K562 (cell line): ENCODE measurements at regions not wholly inside any gene's neighbourhood (a gene's known extent, or its start where the extent isn't known, plus 50 kb on each side); places are given as distances from the start of the nearest gene placed in this dataset.

Source experiments
- DPF2 ChIP-seq: fragments of 450-650 bp; IDR thresholded peaks from 2 replicates; pipeline ENCODE4 v1.6.1; 2016
- EWSR1 ChIP-seq: fragments of 450-650 bp; IDR thresholded peaks from 2 replicates; pipeline ENCODE4 v1.6.1; 2018; ENCODE audit warnings: borderline replicate concordance, mild to moderate bottlenecking, low read depth, moderate library complexity; ENCODE audit not compliant: partially characterized antibody
- GATA2 ChIP-seq: sonication (generic); formaldehyde crosslinking; IDR thresholded peaks from 2 replicates; pipeline ENCODE4 v1.4.0; 2020; ENCODE audit warnings: mild to moderate bottlenecking, missing genetic modification reagents
- ILK ChIP-seq: fragments of 450-650 bp; IDR thresholded peaks from 2 replicates; pipeline ENCODE4 v1.6.1; 2016; ENCODE audit warnings: missing genetic modification characterization, low read depth, mild to moderate bottlenecking, missing compliant biosample characterization, moderate library complexity, borderline replicate concordance
- MCM7 ChIP-seq, 2 experiments: fragments of 450-650 bp; IDR thresholded peaks; 2 replicates each; pipeline ENCODE4 v1.6.1; 2016 to 2018
- MXI1 ChIP-seq: IDR thresholded peaks from 2 replicates; pipeline ENCODE4 v1.6.1; 2011; ENCODE audit warnings: low read depth, mild to moderate bottlenecking, improper control_type of control experiment, low read length
- MYC ChIP-seq, 2 experiments: fragments of 250-450 bp in 1 of 2; sonication (Bioruptor Pico) in 1 of 2; IDR thresholded peaks; 2 replicates each; pipeline versions ENCODE4 v1.5.1 to v1.6.1; 2012 to 2021; ENCODE audit warnings: low read depth in 2 of 2, borderline replicate concordance in 1 of 2, improper control_type of control experiment in 1 of 2, low read length in 1 of 2, mild to moderate bottlenecking in 1 of 2, moderate library complexity in 1 of 2
- NR0B1 ChIP-seq: fragments of 450-650 bp; IDR thresholded peaks from one replicate; pipeline ENCODE4 v1.6.1; 2018; ENCODE audit warnings: mild to moderate bottlenecking, moderate library complexity; ENCODE audit not compliant: partially characterized antibody
- SMAD3 ChIP-seq: fragments of 450-650 bp; formaldehyde crosslinking; conservative IDR thresholded peaks from 2 replicates; pipeline ENCODE4 v1.4.0; 2020; ENCODE audit warnings: mild to moderate bottlenecking
- ZBTB17 ChIP-seq: fragments of 450-650 bp; formaldehyde crosslinking; IDR thresholded peaks from 2 replicates; pipeline ENCODE4 v1.4.0; 2020; ENCODE audit warnings: mild to moderate bottlenecking
- ZNF431 ChIP-seq: sonication (generic); formaldehyde crosslinking; IDR thresholded peaks from 2 replicates; pipeline ENCODE4 v1.8.0; 2022; ENCODE audit warnings: mild to moderate bottlenecking, missing genetic modification reagents
- ZNF512 ChIP-seq: IDR thresholded peaks from 2 replicates; pipeline ENCODE4 v1.6.1; 2016; ENCODE audit warnings: missing genetic modification characterization, missing compliant biosample characterization
- ZNF655 ChIP-seq: fragments of 250-450 bp; sonication (Bioruptor Pico); IDR thresholded peaks from 2 replicates; pipeline ENCODE4 v1.5.0; 2021

GRCh38 chr10:9800011-9800410 lies 1217.7 kb upstream of the CELF2 start (continued):
- TF ChIP-seq NR0B1 (no peak), DPF2 (no peak), MCM7 (IDR thresholded peaks at IDR 0.05) (no peak), MXI1 (no peak), ILK (tag) (no peak), ZNF655 (CRISPR knock-in tag) (no peak), EWSR1 (no peak), GATA2 (no peak), SMAD3 (no peak), ZNF431 (CRISPR knock-in tag) (no peak), ZNF512 (tag) (no peak), ZBTB17 (CRISPR knock-in tag) (no peak), MYC (IDR thresholded peaks at IDR 0.05; ENCODE audit: low read depth, low read length) (no peak), MYC (CRISPR knock-in tag; IDR thresholded peaks at IDR 0.05; ENCODE audit: borderline replicate concordance, low read depth) (no peak)
